Brain microvascular endothelial cell (primary cell): ENCODE measurements at regions not wholly inside any gene's neighbourhood (a gene's known extent, or its start where the extent isn't known, plus 50 kb on each side); places are given as distances from the start of the nearest gene placed in this dataset.

Source experiments
- DNase-seq: peaks from one replicate; pipeline ENCODE4 v3.0.0-alpha.2; 2020
- H3K27ac ChIP-seq: fragments of 250-450 bp; sonication (Bioruptor Pico); 2 replicates; pipeline ENCODE4 v1.5.1; 2020; ENCODE audit warnings: mild to moderate bottlenecking, moderate library complexity
- H3K27me3 ChIP-seq: fragments of 250-450 bp; sonication (Bioruptor Pico); replicated peaks from 2 replicates; pipeline ENCODE4 v1.5.1; 2020; ENCODE audit warnings: mild to moderate bottlenecking
- H3K36me3 ChIP-seq: fragments of 250-450 bp; sonication (Bioruptor Pico); replicated peaks from 2 replicates; pipeline ENCODE4 v1.5.1; 2020; ENCODE audit warnings: mild to moderate bottlenecking
- H3K4me3 ChIP-seq: 2 replicates; pipeline ENCODE4 v1.5.1; 2011; ENCODE audit warnings: low read depth, mild to moderate bottlenecking, control low read depth, low read length, moderate library complexity
- in situ Hi-C: cut with HindIII; loops from 2 replicates; pipeline ENCODE4 v1.10.0; 2017; ENCODE audit warnings: low sequenced_read_pairs, low pct_ligation_motif_present
- TF ChIP-seq, protein P1 (sequence below): IDR thresholded peaks from 2 replicates; pipeline ENCODE4 v1.5.1; 2011; ENCODE audit warnings: low read depth, mild to moderate bottlenecking, moderate library complexity, low read length, control low read depth, inconsistent platforms; ENCODE audit errors: missing control alignments

DNA sequence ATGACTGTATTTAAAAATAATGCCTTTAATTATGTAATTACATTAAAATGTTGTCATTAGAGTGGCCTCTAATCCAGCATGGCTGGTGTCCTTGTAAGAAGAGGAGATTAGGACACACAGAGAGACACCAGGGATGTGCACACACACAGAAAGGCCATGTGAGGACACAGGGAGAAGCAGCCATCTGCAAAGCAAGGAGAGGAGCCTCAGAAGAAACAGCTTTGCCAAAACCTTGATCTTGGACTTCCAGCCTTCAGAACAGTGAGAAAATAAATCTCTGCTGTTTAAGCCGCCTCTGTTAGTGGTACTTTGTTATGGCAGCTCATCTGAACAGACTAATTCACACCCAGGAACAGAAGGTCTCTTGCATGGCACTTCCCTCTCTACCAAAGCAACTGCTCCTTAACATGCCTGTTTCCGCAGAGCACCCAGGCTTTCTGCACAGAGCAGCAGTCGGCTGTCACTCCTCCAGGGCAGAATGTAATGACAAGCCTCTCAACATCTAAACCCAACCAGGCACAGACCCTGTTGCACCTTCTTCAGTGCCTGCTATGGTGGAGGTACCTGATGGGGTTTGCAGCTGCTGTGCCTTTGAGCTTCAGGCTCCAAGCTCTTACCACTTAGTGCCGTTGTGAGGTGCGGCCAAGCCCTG is 377.7 kb downstream of the TDRD15 start:
- no peaks in the 10 kb centered on the region for H3K36me3 ChIP-seq
- in situ Hi-C loops = no loop called here
- no peak for DNase-seq
- TF ChIP-seq, protein P1, sequence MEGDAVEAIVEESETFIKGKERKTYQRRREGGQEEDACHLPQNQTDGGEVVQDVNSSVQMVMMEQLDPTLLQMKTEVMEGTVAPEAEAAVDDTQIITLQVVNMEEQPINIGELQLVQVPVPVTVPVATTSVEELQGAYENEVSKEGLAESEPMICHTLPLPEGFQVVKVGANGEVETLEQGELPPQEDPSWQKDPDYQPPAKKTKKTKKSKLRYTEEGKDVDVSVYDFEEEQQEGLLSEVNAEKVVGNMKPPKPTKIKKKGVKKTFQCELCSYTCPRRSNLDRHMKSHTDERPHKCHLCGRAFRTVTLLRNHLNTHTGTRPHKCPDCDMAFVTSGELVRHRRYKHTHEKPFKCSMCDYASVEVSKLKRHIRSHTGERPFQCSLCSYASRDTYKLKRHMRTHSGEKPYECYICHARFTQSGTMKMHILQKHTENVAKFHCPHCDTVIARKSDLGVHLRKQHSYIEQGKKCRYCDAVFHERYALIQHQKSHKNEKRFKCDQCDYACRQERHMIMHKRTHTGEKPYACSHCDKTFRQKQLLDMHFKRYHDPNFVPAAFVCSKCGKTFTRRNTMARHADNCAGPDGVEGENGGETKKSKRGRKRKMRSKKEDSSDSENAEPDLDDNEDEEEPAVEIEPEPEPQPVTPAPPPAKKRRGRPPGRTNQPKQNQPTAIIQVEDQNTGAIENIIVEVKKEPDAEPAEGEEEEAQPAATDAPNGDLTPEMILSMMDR = no peak
- H3K4me3 ChIP-seq = no peak overlapping the region
- no peak overlapping the region for H3K27ac ChIP-seq
- no peaks in the 10 kb centered on the region for H3K27me3 ChIP-seq

DNA sequence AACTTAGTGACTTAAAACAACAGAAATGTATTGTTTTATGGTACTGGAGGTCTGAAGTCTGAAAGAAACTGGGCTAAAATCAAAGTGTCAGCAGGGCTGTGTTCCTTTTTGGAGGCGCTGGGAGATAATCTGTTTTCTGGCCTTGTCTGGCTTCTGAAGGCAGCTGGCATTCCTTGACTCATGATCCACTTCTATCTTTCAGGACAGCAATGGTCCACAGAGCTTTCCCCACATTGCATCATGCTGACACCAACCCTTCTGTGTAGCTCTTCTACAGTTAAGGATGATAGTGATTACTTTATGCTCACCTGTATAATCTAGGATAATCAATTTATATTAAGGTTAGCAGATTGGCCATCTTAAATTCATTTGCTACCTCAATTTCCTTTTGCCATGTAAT is 392.1 kb downstream of the TDRD15 start:
- H3K4me3 ChIP-seq = no peak overlapping the region
- no peaks in the 10 kb centered on the region for H3K36me3 ChIP-seq
- no peak overlapping the region for H3K27ac ChIP-seq
- H3K27me3 ChIP-seq = no peaks in the 10 kb centered on the region
- TF ChIP-seq, protein P1 = no peak
- in situ Hi-C loops = no loop called here
- no peak for DNase-seq

DNA sequence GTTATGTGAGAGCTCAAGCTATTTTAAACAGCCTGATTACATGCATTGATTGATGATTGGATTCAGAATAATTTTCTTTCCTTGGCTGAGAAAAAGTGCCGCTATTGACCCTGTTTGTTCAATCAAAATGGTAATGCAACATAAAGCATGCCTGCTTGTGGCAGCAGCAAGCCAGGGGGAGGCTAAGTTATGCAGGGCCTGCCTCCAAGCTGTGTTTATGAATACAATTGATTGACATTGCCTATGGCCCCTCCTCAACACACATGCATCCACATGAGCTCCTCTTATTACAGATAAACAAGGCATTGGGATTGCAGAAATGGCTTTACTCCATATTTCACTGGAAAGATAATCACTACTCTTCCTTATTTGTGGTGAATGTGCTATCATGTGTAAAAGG is 395.6 kb downstream of the TDRD15 start:
- DNase-seq = no peak
- H3K36me3 ChIP-seq = no peaks in the 10 kb centered on the region
- in situ Hi-C loops = no loop called here
- TF ChIP-seq, protein P1 = no peak
- no peak overlapping the region for H3K4me3 ChIP-seq
- H3K27me3 ChIP-seq = no peaks in the 10 kb centered on the region
- H3K27ac ChIP-seq = no peak overlapping the region

DNA sequence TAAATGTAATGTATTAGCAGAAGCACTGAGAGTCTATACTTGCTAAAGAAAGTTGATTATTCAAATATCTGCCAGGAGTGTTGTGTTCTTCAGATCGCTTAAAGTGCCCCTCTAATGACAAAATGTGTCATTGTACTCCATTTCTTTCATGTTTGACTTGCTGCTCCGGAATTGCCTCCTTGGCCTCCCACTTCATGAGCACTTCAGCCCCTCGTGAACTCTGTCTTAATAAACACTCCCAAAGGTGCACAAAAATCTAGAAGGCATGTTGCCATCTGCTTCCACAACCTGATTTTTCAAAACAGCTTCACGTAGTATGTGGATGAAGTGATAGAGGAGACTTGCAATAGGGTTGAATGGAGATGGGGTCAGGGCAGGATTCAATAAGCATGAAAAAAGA is 396.1 kb downstream of the TDRD15 start:
- no peak overlapping the region for H3K4me3 ChIP-seq
- no peaks in the 10 kb centered on the region for H3K36me3 ChIP-seq
- no peak for DNase-seq
- in situ Hi-C loops = no loop called here
- no peaks in the 10 kb centered on the region for H3K27me3 ChIP-seq
- TF ChIP-seq, protein P1 = no peak
- H3K27ac ChIP-seq = no peak overlapping the region

DNA sequence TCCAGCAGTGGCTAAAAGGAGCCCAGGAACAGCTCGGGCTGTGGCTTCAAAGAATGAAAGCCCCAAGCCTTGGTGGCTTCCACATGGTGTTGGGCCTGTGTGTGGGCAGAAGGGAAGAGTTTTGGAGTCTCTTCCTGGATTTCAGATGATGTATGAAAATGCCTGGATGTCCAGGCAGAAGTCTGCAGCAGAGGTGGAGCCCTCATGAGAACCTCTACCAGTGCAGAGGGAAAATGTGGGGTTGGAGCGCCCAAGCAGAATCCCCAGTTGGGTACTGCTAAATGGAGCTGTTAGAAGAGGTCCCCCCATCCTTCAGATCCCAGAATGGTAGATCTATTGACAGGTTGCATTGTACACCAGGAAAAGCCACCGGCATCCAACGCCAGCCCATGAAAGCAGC is 412.1 kb downstream of the TDRD15 start:
- Histone ChIP-seq H3K36me3 (no peaks in the 10 kb centered on the region), H3K27me3 (no peaks in the 10 kb centered on the region), H3K27ac (no peak overlapping the region), H3K4me3 (no peak overlapping the region)
- TF ChIP-seq, protein P1 = no peak
- no peak for DNase-seq
- in situ Hi-C loops = no loop called here

DNA sequence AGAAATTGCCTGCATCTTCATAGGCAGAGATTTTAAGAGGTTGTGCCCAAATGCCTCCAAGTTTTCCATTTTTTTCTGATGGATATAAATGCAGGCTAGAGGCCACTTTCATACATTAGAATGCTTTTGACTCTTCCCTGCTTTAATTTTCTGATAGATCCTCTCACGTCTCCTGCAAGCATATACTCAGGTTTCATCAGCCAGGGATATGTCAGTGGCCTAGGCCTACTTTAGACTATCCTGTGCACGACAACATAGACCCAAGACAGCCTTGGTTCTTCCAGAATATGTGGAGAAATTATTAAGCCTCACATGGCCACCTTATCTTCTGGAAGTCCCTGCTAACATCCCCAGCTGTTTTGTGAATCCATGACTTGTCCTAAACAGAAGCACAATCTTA is 415.9 kb downstream of the TDRD15 start:
- no peak overlapping the region for H3K4me3 ChIP-seq
- no peak overlapping the region for H3K27ac ChIP-seq
- H3K27me3 ChIP-seq = no peaks in the 10 kb centered on the region
- TF ChIP-seq, protein P1 = no peak
- in situ Hi-C loops = no loop called here
- H3K36me3 ChIP-seq = no peaks in the 10 kb centered on the region
- no peak for DNase-seq
